HEK293 (cell line): ENCODE measurements at regions not wholly inside any gene's neighbourhood (a gene's known extent, or its start where the extent isn't known, plus 50 kb on each side); places are given as distances from the start of the nearest gene placed in this dataset.

Experiments used
- CTCF ChIA-PET: fragments of 350-600 bp; formaldehyde crosslinking; extraction: SDS; loops from one replicate; lab custom pipeline; 2021; ENCODE audit warnings: antibody characterized with exemption; lab: Yijun Ruan, JAX
- POLR2A ChIA-PET: fragments of 300-600 bp; formaldehyde crosslinking; extraction: SDS; loops from one replicate; lab custom pipeline; 2020; ENCODE audit warnings: antibody characterized with exemption, inconsistent platforms; lab: Yijun Ruan, JAX
- H3K27ac ChIP-seq: fragments of 200-500 bp; sonication (Bioruptor generic); 2 replicates; pipeline ENCODE4 v1.5.1; 2014; ENCODE audit warnings: low read depth, low read length, control low read depth, inconsistent platforms; ENCODE audit errors: extremely low read depth
- H3K36me3 ChIP-seq, 2 experiments: fragments of 200-500 bp in 1 of 2; sonication (Bioruptor generic) in 1 of 2; 1 replicate in 1 of 2; 2 replicates in 1 of 2; pipeline ENCODE4 v1.5.1; 2014 to 2017; ENCODE audit warnings: inconsistent platforms in 2 of 2, low read length in 2 of 2; ENCODE audit not compliant: control insufficient read depth in 2 of 2, insufficient read depth in 1 of 2
- H3K4me1 ChIP-seq: fragments of 200-500 bp; sonication (Bioruptor generic); 2 replicates; pipeline ENCODE4 v1.5.1; 2014; ENCODE audit warnings: mild to moderate bottlenecking, low read length, inconsistent platforms; ENCODE audit not compliant: control insufficient read depth, insufficient read depth
- H3K4me3 ChIP-seq: 2 replicates; pipeline ENCODE4 v1.5.1; 2011; ENCODE audit warnings: low read depth, mild to moderate bottlenecking, control low read depth, low read length, moderate library complexity
- H3K9me3 ChIP-seq: fragments of 200-500 bp; sonication (Bioruptor generic); 2 replicates; pipeline ENCODE4 v1.5.1; 2014; ENCODE audit warnings: low read depth, low read length, inconsistent platforms; ENCODE audit not compliant: control insufficient read depth, insufficient read depth
- KLF17 ChIP-seq: fragments of 450-650 bp; formaldehyde crosslinking; IDR thresholded peaks from 2 replicates; pipeline ENCODE4 v1.5.1; 2016; ENCODE audit warnings: missing biosample characterization, missing genetic modification characterization
- KLF7 ChIP-seq: fragments of 450-650 bp; formaldehyde crosslinking; IDR thresholded peaks from 2 replicates; pipeline ENCODE4 v1.5.1; 2016; ENCODE audit warnings: missing biosample characterization, missing genetic modification characterization, borderline replicate concordance
- OSR2 ChIP-seq: fragments of 450-650 bp; formaldehyde crosslinking; IDR thresholded peaks from 2 replicates; pipeline ENCODE4 v1.5.1; 2016; ENCODE audit warnings: missing biosample characterization, missing genetic modification characterization
- PATZ1 ChIP-seq: fragments of 450-650 bp; formaldehyde crosslinking; IDR thresholded peaks from 2 replicates; pipeline ENCODE4 v1.5.1; 2016; ENCODE audit warnings: missing biosample characterization, missing genetic modification characterization
- SCRT1 ChIP-seq: fragments of 450-650 bp; formaldehyde crosslinking; IDR thresholded peaks from 2 replicates; pipeline ENCODE4 v1.5.1; 2016; ENCODE audit warnings: missing biosample characterization, missing genetic modification characterization, borderline replicate concordance
- ZBTB11 ChIP-seq: fragments of 450-650 bp; formaldehyde crosslinking; conservative IDR thresholded peaks from 2 replicates; pipeline ENCODE4 v1.5.1; 2016; ENCODE audit warnings: low read depth, missing biosample characterization, missing genetic modification characterization
- ZNF112 ChIP-seq: fragments of 450-650 bp; formaldehyde crosslinking; IDR thresholded peaks from 2 replicates; pipeline ENCODE4 v1.5.0; 2017; ENCODE audit warnings: missing biosample characterization, missing genetic modification characterization
- ZNF138 ChIP-seq: fragments of 450-650 bp; formaldehyde crosslinking; IDR thresholded peaks from 2 replicates; pipeline ENCODE4 v1.5.1; 2016; ENCODE audit warnings: missing biosample characterization, missing genetic modification characterization, borderline replicate concordance
- ZNF155 ChIP-seq: fragments of 450-650 bp; formaldehyde crosslinking; IDR thresholded peaks from 2 replicates; pipeline ENCODE4 v1.5.1; 2016; ENCODE audit warnings: missing biosample characterization, missing genetic modification characterization
- ZNF18 ChIP-seq: fragments of 450-650 bp; formaldehyde crosslinking; IDR thresholded peaks from 2 replicates; pipeline ENCODE4 v1.5.1; 2016; ENCODE audit warnings: missing biosample characterization, missing genetic modification characterization
- ZNF19 ChIP-seq: fragments of 450-650 bp; formaldehyde crosslinking; IDR thresholded peaks from 2 replicates; pipeline ENCODE4; 2016; ENCODE audit warnings: missing biosample characterization, missing genetic modification characterization, low read depth
- ZNF2 ChIP-seq: fragments of 450-650 bp; formaldehyde crosslinking; IDR thresholded peaks from 2 replicates; pipeline ENCODE4 v1.5.1; 2016; ENCODE audit warnings: missing biosample characterization, missing genetic modification characterization
- ZNF302 ChIP-seq: fragments of 450-650 bp; formaldehyde crosslinking; IDR thresholded peaks from 2 replicates; pipeline ENCODE4 v1.5.1; 2016; ENCODE audit warnings: missing biosample characterization, missing genetic modification characterization, low read depth
- ZNF335 ChIP-seq: fragments of 450-650 bp; formaldehyde crosslinking; conservative IDR thresholded peaks from 2 replicates; pipeline ENCODE4 v1.5.1; 2016; ENCODE audit warnings: missing biosample characterization, missing genetic modification characterization
- ZNF362 ChIP-seq: fragments of 450-650 bp; formaldehyde crosslinking; IDR thresholded peaks from 2 replicates; pipeline ENCODE4 v1.5.1; 2016; ENCODE audit warnings: missing biosample characterization, missing genetic modification characterization
- ZNF37A ChIP-seq: fragments of 450-650 bp; IDR thresholded peaks from 2 replicates; pipeline ENCODE4 v1.5.1; 2018; ENCODE audit warnings: missing biosample characterization, missing genetic modification characterization
- ZNF404 ChIP-seq: fragments of 450-650 bp; formaldehyde crosslinking; IDR thresholded peaks from 2 replicates; pipeline ENCODE4 v1.5.1; 2017; ENCODE audit warnings: missing biosample characterization, missing genetic modification characterization
- ZNF433 ChIP-seq: fragments of 450-650 bp; formaldehyde crosslinking; IDR thresholded peaks from 2 replicates; pipeline ENCODE4 v1.5.1; 2016; ENCODE audit warnings: missing biosample characterization, missing genetic modification characterization, low read depth
- ZNF501 ChIP-seq: fragments of 450-650 bp; formaldehyde crosslinking; IDR thresholded peaks from 2 replicates; pipeline ENCODE4 v1.5.1; 2016; ENCODE audit warnings: missing biosample characterization, missing genetic modification characterization
- ZNF529 ChIP-seq: fragments of 450-650 bp; formaldehyde crosslinking; IDR thresholded peaks from 2 replicates; pipeline ENCODE4 v1.5.1; 2017; ENCODE audit warnings: missing genetic modification characterization, missing biosample characterization; ENCODE audit not compliant: insufficient replicate concordance
- ZNF555 ChIP-seq: fragments of 450-650 bp; formaldehyde crosslinking; conservative IDR thresholded peaks from 2 replicates; pipeline ENCODE4 v1.5.1; 2017; ENCODE audit warnings: missing biosample characterization, mild to moderate bottlenecking, missing genetic modification characterization, inconsistent platforms
- ZNF624 ChIP-seq: fragments of 450-650 bp; formaldehyde crosslinking; IDR thresholded peaks from 2 replicates; pipeline ENCODE4 v1.5.1; 2017; ENCODE audit warnings: missing biosample characterization, missing genetic modification characterization
- ZNF670 ChIP-seq: fragments of 450-650 bp; formaldehyde crosslinking; IDR thresholded peaks from 2 replicates; pipeline ENCODE4 v1.5.1; 2016; ENCODE audit warnings: missing biosample characterization, missing genetic modification characterization, low read depth
- ZSCAN5A ChIP-seq: fragments of 450-650 bp; formaldehyde crosslinking; IDR thresholded peaks from 2 replicates; pipeline ENCODE4 v1.5.1; 2016; ENCODE audit warnings: missing biosample characterization, missing genetic modification characterization

GRCh38 chr13:37945651-37946575 lies 76.3 kb upstream of the TRPC4 start:
- Histone ChIP-seq H3K36me3 (no peaks in the 10 kb centered on the region), H3K4me3 (no peak overlapping the region), H3K4me1 (no peaks in the 10 kb centered on the region), H3K27ac (no peak overlapping the region), H3K9me3 (no peaks in the 10 kb centered on the region)
- ChIA-PET POLR2A (no interaction called here), CTCF (interaction anchor here (0.7 kb wide), 1 partner anchor 14 kb away, joined by 4 read pairs; no protein-coding TSS in a partner anchor)
- TF ChIP-seq ZNF404 (tag by site-specific recombination) (no peak), ZNF155 (tag by site-specific recombination) (no peak), ZNF37A (tag by site-specific recombination) (no peak), ZNF138 (tag by site-specific recombination) (no peak), ZNF362 (no peak), ZNF18 (tag by site-specific recombination) (no peak), KLF17 (tag by site-specific recombination) (no peak), ZNF19 (tag by site-specific recombination) (no peak), ZNF529 (no peak), ZNF335 (tag by site-specific recombination) (no peak), KLF7 (no peak), ZNF433 (tag by site-specific recombination) (no peak), OSR2 (no peak), ZNF670 (tag by site-specific recombination) (no peak), ZNF112 (tag by site-specific recombination) (no peak), ZNF555 (tag by site-specific recombination) (no peak), ZNF2 (tag by site-specific recombination) (no peak), ZSCAN5A (tag by site-specific recombination) (no peak), ZNF302 (tag by site-specific recombination) (no peak), ZNF501 (tag by site-specific recombination) (no peak)

GRCh38 chr13:37944869-37945442 lies 75.4 kb upstream of the TRPC4 start:
- CTCF ChIA-PET: no interaction called here
- POLR2A ChIA-PET: no interaction called here
- Histone ChIP-seq H3K9me3 (no peaks in the 10 kb centered on the region), H3K4me3 (no peak overlapping the region), H3K36me3 (no peaks in the 10 kb centered on the region), H3K4me1 (no peaks in the 10 kb centered on the region), H3K27ac (no peak overlapping the region)
- TF ChIP-seq ZBTB11 (tag by site-specific recombination) (no peak), ZNF624 (tag by site-specific recombination) (no peak), PATZ1 (no peak), SCRT1 (tag by site-specific recombination) (no peak)
